GM23338 (cell line): ENCODE measurements at regions not wholly inside any gene's neighbourhood (a gene's known extent, or its start where the extent isn't known, plus 50 kb on each side); places are given as distances from the start of the nearest gene placed in this dataset.
A peak's percentile ranks its signal among the peaks of the same experiment; 100 is the strongest.

ENCODE experiments used
- ATAC-seq: fragments of 200-7000 bp; cut with Tn5 transposase; 3 replicates; pipeline ENCODE4 v1.9.1; 2020
- DNase-seq: peaks from one replicate; pipeline ENCODE4 v3.0.0-alpha.2; 2015; ENCODE audit warnings: low spot score
- H2AFZ ChIP-seq: fragments of 200-600 bp; sonication (generic); 2 replicates; pipeline ENCODE4 v1.8.0; 2016; ENCODE audit warnings: antibody characterized with exemption, mild to moderate bottlenecking, moderate library complexity
- H3F3A ChIP-seq: fragments of 200-600 bp; sonication (generic); replicated peaks from 2 replicates; pipeline ENCODE4 v1.8.0; 2017; ENCODE audit warnings: antibody characterized with exemption, mixed run types, low read depth
- H3K27ac ChIP-seq: fragments of 200-600 bp; sonication (generic); 2 replicates; pipeline ENCODE4 v1.6.1; 2016; ENCODE audit warnings: low read depth
- H3K27me3 ChIP-seq: fragments of 200-600 bp; sonication (generic); 2 replicates; pipeline ENCODE4 v1.8.0; 2016; ENCODE audit warnings: mild to moderate bottlenecking, mixed run types, moderate library complexity; ENCODE audit not compliant: insufficient read depth
- H3K36me3 ChIP-seq: fragments of 200-600 bp; sonication (generic); 2 replicates; pipeline ENCODE4 v1.8.0; 2016; ENCODE audit warnings: mild to moderate bottlenecking; ENCODE audit not compliant: insufficient read depth
- H3K4me1 ChIP-seq: fragments of 200-600 bp; sonication (generic); 2 replicates; pipeline ENCODE4 v1.8.0; 2016; ENCODE audit warnings: mild to moderate bottlenecking, moderate library complexity; ENCODE audit not compliant: insufficient read depth
- H3K4me2 ChIP-seq: fragments of 200-600 bp; sonication (generic); 2 replicates; pipeline ENCODE4 v1.7.1; 2017; ENCODE audit warnings: mixed run types
- H3K4me3 ChIP-seq: fragments of 200-600 bp; sonication (generic); 2 replicates; pipeline ENCODE4 v1.6.1; 2016; ENCODE audit warnings: mixed run types
- H3K79me2 ChIP-seq: fragments of 200-600 bp; sonication (generic); replicated peaks from 2 replicates; pipeline ENCODE4 v1.8.0; 2017; ENCODE audit warnings: mild to moderate bottlenecking; ENCODE audit not compliant: insufficient read depth
- H3K9me2 ChIP-seq: fragments of 200-600 bp; sonication (generic); 2 replicates; pipeline ENCODE4 v1.8.0; 2017; ENCODE audit not compliant: insufficient read depth
- H4K20me1 ChIP-seq: fragments of 200-600 bp; sonication (generic); replicated peaks from 2 replicates; pipeline ENCODE4 v1.8.0; 2017; ENCODE audit warnings: mild to moderate bottlenecking; ENCODE audit not compliant: insufficient read depth
- H3K27ac Mint-ChIP-seq: 2 replicates; pipeline ENCODE4 v1.8.0; 2020; ENCODE audit warnings: inconsistent platforms, mild to moderate bottlenecking, moderate library complexity, mixed read lengths
- H3K27me3 Mint-ChIP-seq: 3 replicates; pipeline ENCODE4 v1.8.0; 2022; ENCODE audit warnings: low read depth, mild to moderate bottlenecking, moderate library complexity, mixed read lengths, inconsistent platforms; ENCODE audit not compliant: insufficient read depth, poor library complexity
- H3K36me3 Mint-ChIP-seq: 3 replicates; pipeline ENCODE4 v1.8.0; 2021; ENCODE audit warnings: low read depth, mild to moderate bottlenecking, inconsistent platforms, moderate library complexity, mixed read lengths
- H3K4me1 Mint-ChIP-seq: 3 replicates; pipeline ENCODE4 v1.8.0; 2020; ENCODE audit warnings: mild to moderate bottlenecking, inconsistent platforms, mixed read lengths
- H3K4me3 Mint-ChIP-seq: 3 replicates; pipeline ENCODE4 v1.8.0; 2021; ENCODE audit warnings: moderate library complexity, mild to moderate bottlenecking, inconsistent platforms, mixed read lengths
- H3K9me3 Mint-ChIP-seq: 3 replicates; pipeline ENCODE4 v1.8.0; 2020; ENCODE audit warnings: moderate library complexity, mild to moderate bottlenecking, inconsistent platforms, mixed read lengths
- CTCF ChIP-seq, 2 experiments: fragments of 200-600 bp in 1 of 2; sonication (generic) in 1 of 2; conservative IDR thresholded peaks; 2 replicates each; pipeline versions ENCODE4 v1.5.1 to v1.6.1; 2016 to 2017; ENCODE audit warnings: antibody characterized with exemption in 2 of 2, low read depth in 2 of 2, mild to moderate bottlenecking in 2 of 2, moderate library complexity in 1 of 2
- REST ChIP-seq: IDR thresholded peaks from one replicate; pipeline ENCODE4 v1.6.1; 2018; ENCODE audit warnings: antibody characterized with exemption; ENCODE audit not compliant: unreplicated experiment
- STAT1 ChIP-seq: IDR thresholded peaks from one replicate; pipeline ENCODE4 v1.6.1; 2016; ENCODE audit warnings: antibody characterized with exemption; ENCODE audit not compliant: unreplicated experiment
- ZNF114 ChIP-seq: fragments of 250-450 bp; sonication (Bioruptor Pico); IDR thresholded peaks from 2 replicates; pipeline ENCODE4 v1.5.0; 2020; ENCODE audit warnings: mild to moderate bottlenecking, moderate library complexity

GRCh38 chr22:22810471-22810870 is 77.1 kb upstream of the IGLL5 start:
- no peaks in the 10 kb centered on the region for H3K4me1 ChIP-seq
- H3K4me3 Mint-ChIP-seq = no peak overlapping the region
- no peaks in the 10 kb centered on the region for H4K20me1 ChIP-seq
- no peaks in the 10 kb centered on the region for H3K36me3 Mint-ChIP-seq
- no peak overlapping the region for H3K27ac Mint-ChIP-seq
- no peaks in the 10 kb centered on the region for H3K9me3 Mint-ChIP-seq
- no peak overlapping the region for H3K4me3 ChIP-seq
- ATAC-seq (peak; percentile 41), DNase-seq (no peak)
- H3K9me2 ChIP-seq = no peaks in the 10 kb centered on the region
- no peak for TF ChIP-seq ZNF114 (CRISPR knock-in tag)
- no peak overlapping the region for H3K4me2 ChIP-seq
- no peaks in the 10 kb centered on the region for H3K36me3 ChIP-seq
- H3K4me1 Mint-ChIP-seq = no peaks in the 10 kb centered on the region
- peaks cover 98% of the 10 kb centered on the region for H3K27me3 ChIP-seq
- H2AFZ ChIP-seq = no peak overlapping the region
- H3K27me3 Mint-ChIP-seq = peaks cover 41% of the 10 kb centered on the region
- H3F3A ChIP-seq = no peaks in the 10 kb centered on the region
- no peak overlapping the region for H3K27ac ChIP-seq
- H3K79me2 ChIP-seq = no peaks in the 10 kb centered on the region

GRCh38 chr22:22811016-22812009 is 76.3 kb upstream of the IGLL5 start:
- no peaks in the 10 kb centered on the region for H3K79me2 ChIP-seq
- H3K9me2 ChIP-seq = 0 out of 2 replicates have a peak, but pooled peaks cover 2% of the 10 kb centered on the region
- H4K20me1 ChIP-seq = no peaks in the 10 kb centered on the region
- Mint-ChIP-seq H3K9me3 (no peaks in the 10 kb centered on the region), H3K27ac (no peak overlapping the region), H3K27me3 (peaks cover 48% of the 10 kb centered on the region), H3K36me3 (no peaks in the 10 kb centered on the region), H3K4me1 (no peaks in the 10 kb centered on the region), H3K4me3 (no peak overlapping the region)
- TF ChIP-seq ZNF114 (CRISPR knock-in tag) (no peak), REST (no peak), STAT1 (no peak), CTCF (conservative IDR thresholded peaks at IDR 0.05; ENCODE audit: low read depth in 2 of 2) (no peak)
- no peaks in the 10 kb centered on the region for H3K36me3 ChIP-seq
- no peak overlapping the region for H3K4me2 ChIP-seq
- H2AFZ ChIP-seq = no peak overlapping the region
- no peak for DNase-seq
- H3K4me1 ChIP-seq = no peaks in the 10 kb centered on the region
- H3K27me3 ChIP-seq = peaks cover 98% of the 10 kb centered on the region
- no peak overlapping the region for H3K4me3 ChIP-seq
- H3K27ac ChIP-seq = no peak overlapping the region
- no peak for ATAC-seq
- no peaks in the 10 kb centered on the region for H3F3A ChIP-seq
